Neuronal stem cell (in vitro differentiated cells): ENCODE measurements at regions not wholly inside any gene's neighbourhood (a gene's known extent, or its start where the extent isn't known, plus 50 kb on each side); places are given as distances from the start of the nearest gene placed in this dataset.

Experiments
- DNase-seq: peaks from one replicate; pipeline ENCODE4 v3.0.0-alpha.2; 2013; ENCODE audit warnings: low spot score
- H2AFZ ChIP-seq: one replicate; pipeline ENCODE4 v1.6.1; 2013; ENCODE audit warnings: mild to moderate bottlenecking, low read length, inconsistent platforms
- H2AK5ac ChIP-seq: 2 replicates; pipeline ENCODE4 v1.6.1; 2013; ENCODE audit warnings: low read depth, mild to moderate bottlenecking, inconsistent platforms, low read length, moderate library complexity, mixed read lengths
- H2BK120ac ChIP-seq: 2 replicates; pipeline ENCODE4 v1.6.1; 2013; ENCODE audit warnings: low read depth, mild to moderate bottlenecking, inconsistent platforms, low read length, moderate library complexity, mixed read lengths
- H2BK12ac ChIP-seq: one replicate; pipeline ENCODE4 v1.6.1; 2013; ENCODE audit warnings: low read length, inconsistent platforms
- H2BK15ac ChIP-seq: 2 replicates; pipeline ENCODE4 v1.6.1; 2013; ENCODE audit warnings: mild to moderate bottlenecking, low read length, inconsistent platforms, mixed read lengths
- H2BK5ac ChIP-seq: one replicate; pipeline ENCODE4 v1.6.1; 2013; ENCODE audit warnings: inconsistent platforms, mild to moderate bottlenecking, low read length, moderate library complexity
- H3K14ac ChIP-seq: one replicate; pipeline ENCODE4 v1.6.1; 2013; ENCODE audit warnings: low read length, inconsistent platforms
- H3K18ac ChIP-seq: 2 replicates; pipeline ENCODE4 v1.6.1; 2013; ENCODE audit warnings: low read length, inconsistent platforms
- H3K23ac ChIP-seq: 2 replicates; pipeline ENCODE4 v1.6.1; 2013; ENCODE audit warnings: low read depth, mild to moderate bottlenecking, mixed read lengths, low read length, inconsistent platforms; ENCODE audit not compliant: poor library complexity
- H3K27ac ChIP-seq: replicated peaks from 3 replicates; pipeline ENCODE4 v1.5.1; 2013; ENCODE audit warnings: low read length, inconsistent platforms
- H3K27me3 ChIP-seq, 3 experiments: 2 replicates each; pipeline ENCODE4 v1.6.1; 2013; ENCODE audit warnings: low read length in 3 of 3, mild to moderate bottlenecking in 2 of 3, inconsistent platforms in 1 of 3, low read depth in 1 of 3, mixed read lengths in 1 of 3, moderate library complexity in 1 of 3; ENCODE audit not compliant: control insufficient read depth in 3 of 3, insufficient read depth in 3 of 3
- H3K36me3 ChIP-seq, 2 donors: replicated peaks in 1 of 2; 2 replicates each; pipeline ENCODE4 v1.6.1; 2013; ENCODE audit warnings: low read length in 2 of 2; ENCODE audit not compliant: control insufficient read depth in 2 of 2, insufficient read depth in 2 of 2
- H3K4ac ChIP-seq: 2 replicates; pipeline ENCODE4 v1.6.1; 2013; ENCODE audit warnings: inconsistent platforms, mild to moderate bottlenecking, low read length, moderate library complexity
- H3K4me1 ChIP-seq, 2 donors: 1 replicate in 1 of 2; 2 replicates in 1 of 2; pipeline ENCODE4 v1.6.1; 2013; ENCODE audit warnings: low read length in 2 of 2, low read depth in 1 of 2; ENCODE audit not compliant: control insufficient read depth in 2 of 2, insufficient read depth in 1 of 2
- H3K4me2 ChIP-seq: one replicate; pipeline ENCODE4 v1.6.1; 2013; ENCODE audit warnings: mild to moderate bottlenecking, low read length, inconsistent platforms; ENCODE audit not compliant: insufficient read depth, poor library complexity, severe bottlenecking
- H3K4me3 ChIP-seq, 2 donors: 2 replicates each; pipeline ENCODE4 v1.5.1; 2013; ENCODE audit warnings: low read length in 2 of 2, mild to moderate bottlenecking in 2 of 2, inconsistent platforms in 1 of 2, moderate library complexity in 1 of 2
- H3K79me1 ChIP-seq: one replicate; pipeline ENCODE4 v1.6.1; 2013; ENCODE audit warnings: low read depth, mild to moderate bottlenecking, inconsistent platforms, low read length, moderate library complexity
- H3K9ac ChIP-seq: one replicate; pipeline ENCODE4 v1.6.1; 2013; ENCODE audit warnings: mild to moderate bottlenecking, low read depth, low read length, inconsistent platforms; ENCODE audit not compliant: poor library complexity
- H3K9me3 ChIP-seq, 2 donors: replicated peaks in 1 of 2; 2 replicates each; pipeline versions ENCODE3 to v1.6.1; 2013; ENCODE audit warnings: low read length in 2 of 2, mild to moderate bottlenecking in 2 of 2, inconsistent platforms in 1 of 2, low read depth in 1 of 2, mixed read lengths in 1 of 2, moderate library complexity in 1 of 2; ENCODE audit not compliant: control insufficient read depth in 2 of 2, insufficient read depth in 1 of 2
- H4K8ac ChIP-seq: one replicate; pipeline ENCODE4 v1.6.1; 2013; ENCODE audit warnings: low read depth, mild to moderate bottlenecking, inconsistent platforms, low read length, moderate library complexity
- H4K91ac ChIP-seq: one replicate; pipeline ENCODE4 v1.6.1; 2013; ENCODE audit warnings: low read length, low read depth, mild to moderate bottlenecking, inconsistent platforms; ENCODE audit not compliant: poor library complexity
- WGBS, 2 donors: extraction: QIAGEN DNeasy Blood & Tissue Kit; methylation state at CpG; one replicate each; pipeline ENCODE4 v1.1.7; 2013; ENCODE audit warnings: missing lambda C conversion rate in 2 of 2, mixed read lengths in 1 of 2; ENCODE audit not compliant: insufficient read length in 2 of 2, insufficient replicate concordance in 1 of 2; ENCODE audit errors: extremely low coverage in 2 of 2; 5-methylcytosine and 5-hydroxymethylcytosine counted together

GRCh38 chr2:142769761-142770160 lies 107.7 kb upstream of the KYNU start:
- H4K8ac ChIP-seq, result no peak overlapping the region
- H3K9me3 ChIP-seq, result no peaks in the 10 kb centered on the region
- H4K91ac ChIP-seq, result no peak overlapping the region
- H2BK120ac ChIP-seq, result no peak overlapping the region
- H2BK12ac ChIP-seq, result no peak overlapping the region
- no peaks in the 10 kb centered on the region for H3K4me1 ChIP-seq
- H2BK5ac ChIP-seq, result no peak overlapping the region
- DNase-seq, result no peak
- no peak overlapping the region for H3K23ac ChIP-seq
- H3K27ac ChIP-seq, result no peak overlapping the region
- no peak overlapping the region for H2AK5ac ChIP-seq
- H3K9ac ChIP-seq, result no peak overlapping the region
- H3K79me1 ChIP-seq, result no peaks in the 10 kb centered on the region
- no peak overlapping the region for H3K14ac ChIP-seq
- WGBS, 2 donors, result no CpG with 5 or more reads among the region's 1 CpG
- H3K4me2 ChIP-seq, result no peak overlapping the region
- H2BK15ac ChIP-seq, result no peak overlapping the region
- no peak overlapping the region for H3K4ac ChIP-seq
- no peaks in the 10 kb centered on the region for H3K27me3 ChIP-seq
- H2AFZ ChIP-seq, result no peak overlapping the region
- no peak overlapping the region for H3K4me3 ChIP-seq
- H3K18ac ChIP-seq, result no peak overlapping the region
- no peaks in the 10 kb centered on the region for H3K36me3 ChIP-seq

GRCh38 chr2:142767847-142768246 lies 109.6 kb upstream of the KYNU start:
- H3K4me1 ChIP-seq, result no peaks in the 10 kb centered on the region
- no peak overlapping the region for H4K91ac ChIP-seq
- H2BK12ac ChIP-seq, result no peak overlapping the region
- no peak overlapping the region for H3K27ac ChIP-seq
- no peak overlapping the region for H3K4me2 ChIP-seq
- DNase-seq, result no peak
- no peak overlapping the region for H2BK120ac ChIP-seq
- no peak overlapping the region for H3K23ac ChIP-seq
- no peak overlapping the region for H3K18ac ChIP-seq
- H3K9ac ChIP-seq, result no peak overlapping the region
- no peak overlapping the region for H2BK15ac ChIP-seq
- H3K27me3 ChIP-seq, result no peaks in the 10 kb centered on the region
- no peak overlapping the region for H2AK5ac ChIP-seq
- H3K4me3 ChIP-seq, result no peak overlapping the region
- no peak overlapping the region for H3K4ac ChIP-seq
- no peaks in the 10 kb centered on the region for H3K79me1 ChIP-seq
- H3K14ac ChIP-seq, result no peak overlapping the region
- H3K36me3 ChIP-seq, result no peaks in the 10 kb centered on the region
- no peak overlapping the region for H4K8ac ChIP-seq
- no peak overlapping the region for H2AFZ ChIP-seq
- H3K9me3 ChIP-seq, result no peaks in the 10 kb centered on the region
- no peak overlapping the region for H2BK5ac ChIP-seq

GRCh38 chr2:142758973-142759372 lies 118.5 kb upstream of the KYNU start:
- Histone ChIP-seq H3K27me3 (no peaks in the 10 kb centered on the region), H3K9ac (no peak overlapping the region), H4K8ac (no peak overlapping the region), H2BK15ac (no peak overlapping the region), H2BK5ac (no peak overlapping the region), H2AK5ac (no peak overlapping the region), H3K79me1 (no peaks in the 10 kb centered on the region), H3K27ac (no peak overlapping the region), H3K18ac (no peak overlapping the region), H2BK12ac (no peak overlapping the region), H3K23ac (no peak overlapping the region), H3K4me1 (no peaks in the 10 kb centered on the region), H3K14ac (no peak overlapping the region), H4K91ac (no peak overlapping the region), H3K4me3 (no peak overlapping the region), H2AFZ (no peak overlapping the region), H3K4ac (no peak overlapping the region), H3K9me3 (no peaks in the 10 kb centered on the region), H2BK120ac (no peak overlapping the region), H3K4me2 (no peak overlapping the region), H3K36me3 (no peaks in the 10 kb centered on the region)
- WGBS, 2 donors, result no CpG with 5 or more reads among the region's 3 CpGs
- DNase-seq, result no peak

- H3K23ac ChIP-seq, result no peak overlapping the region
- no peaks in the 10 kb centered on the region for H3K9me3 ChIP-seq
- DNase-seq, result no peak
- no CpG with 5 or more reads among the region's 2 CpGs for WGBS, 2 donors
- no peak overlapping the region for H3K27ac ChIP-seq
- H4K91ac ChIP-seq, result no peak overlapping the region
- no peak overlapping the region for H2AK5ac ChIP-seq
- no peak overlapping the region for H2BK12ac ChIP-seq
- H3K79me1 ChIP-seq, result no peaks in the 10 kb centered on the region
- H3K9ac ChIP-seq, result no peak overlapping the region
- H3K4ac ChIP-seq, result no peak overlapping the region
- H3K14ac ChIP-seq, result no peak overlapping the region
- no peak overlapping the region for H3K4me2 ChIP-seq
- H3K4me3 ChIP-seq, result no peak overlapping the region
- no peak overlapping the region for H3K18ac ChIP-seq
- no peak overlapping the region for H4K8ac ChIP-seq
- no peaks in the 10 kb centered on the region for H3K27me3 ChIP-seq
- no peaks in the 10 kb centered on the region for H3K36me3 ChIP-seq
- no peaks in the 10 kb centered on the region for H3K4me1 ChIP-seq
- H2AFZ ChIP-seq, result no peak overlapping the region
- no peak overlapping the region for H2BK120ac ChIP-seq
- H2BK5ac ChIP-seq, result no peak overlapping the region
- H2BK15ac ChIP-seq, result no peak overlapping the region
These were observed 120.4 kb upstream of the KYNU start for GRCh38 chr2:142757111-142757510.
